ENCODE measurements at regions not wholly inside any gene's neighbourhood (a gene's known extent, or its start where the extent isn't known, plus 50 kb on each side); places are given as distances from the start of the nearest gene placed in this dataset.
"Not testable (repeated sequence)": the region's sequence is repeated elsewhere in the genome, so short reads cannot be mapped to it uniquely, and the experiment has no call there.

- H3K36me3 Mint-ChIP-seq = not testable (repeated sequence)
These were observed 346.0 kb downstream of the CNTNAP3B start for GRCh38 chr9:41783070-41783810.

GRCh38 chr9:41781899-41782298 is 347.3 kb downstream of the CNTNAP3B start:
- not testable (repeated sequence) for H3K27me3 Mint-ChIP-seq (ENCODE audit: low read depth); H3K36me3 Mint-ChIP-seq; H3K4me1 Mint-ChIP-seq; H3K4me3 Mint-ChIP-seq; H3K9me3 Mint-ChIP-seq; H3K27ac Mint-ChIP-seq; DNase-seq (ENCODE audit: low spot score in 2 of 2, unreplicated experiment in 2 of 2)

More at GRCh38 chr9:41783070-41783810, 346.0 kb downstream of the CNTNAP3B start:
- not testable (repeated sequence) for H3K27me3 Mint-ChIP-seq (ENCODE audit: low read depth); H3K27ac Mint-ChIP-seq; H3K4me3 Mint-ChIP-seq; DNase-seq (ENCODE audit: low spot score in 2 of 2, unreplicated experiment in 2 of 2); H3K4me1 Mint-ChIP-seq; H3K9me3 Mint-ChIP-seq

GRCh38 chr9:41779897-41780406 is 349.3 kb downstream of the CNTNAP3B start:
- Mint-ChIP-seq H3K4me3 (peak overlapping the region; percentile 29), H3K27ac (peak overlapping the region; percentile 55)
- H3K4me1 Mint-ChIP-seq; H3K9me3 Mint-ChIP-seq; H3K36me3 Mint-ChIP-seq; H3K27me3 Mint-ChIP-seq (ENCODE audit: low read depth): not testable (repeated sequence)
- peak in 1 of 2 experiments; percentile 68 for DNase-seq (ENCODE audit: low spot score in 2 of 2, unreplicated experiment in 2 of 2)

DNA sequence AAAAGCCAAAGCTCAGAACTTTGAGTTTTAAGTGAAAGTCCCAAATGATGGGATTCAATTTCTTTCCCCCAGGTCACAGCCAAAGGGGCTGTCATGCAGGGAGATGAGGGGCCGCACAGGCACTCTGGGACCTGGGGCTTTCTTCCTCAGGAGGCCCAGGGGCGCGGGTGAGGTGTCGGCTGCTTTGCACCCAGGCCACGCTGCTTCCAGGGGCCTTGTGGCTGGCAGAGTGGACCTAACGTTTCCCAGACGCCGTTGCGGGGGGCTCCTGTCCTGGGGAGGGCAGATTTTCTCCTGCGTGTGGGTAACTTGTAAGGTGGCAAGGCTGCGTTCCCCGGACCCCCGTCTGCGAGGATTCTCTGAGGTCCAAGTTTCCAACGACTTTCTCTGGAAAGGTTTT is 350.0 kb downstream of the CNTNAP3B start:
- DNase-seq (ENCODE audit: low spot score in 2 of 2, unreplicated experiment in 2 of 2); H3K4me1 Mint-ChIP-seq; H3K9me3 Mint-ChIP-seq; H3K4me3 Mint-ChIP-seq; H3K27me3 Mint-ChIP-seq (ENCODE audit: low read depth); H3K27ac Mint-ChIP-seq; H3K36me3 Mint-ChIP-seq: not testable (repeated sequence)

- H3K9me3 Mint-ChIP-seq; H3K4me1 Mint-ChIP-seq; H3K36me3 Mint-ChIP-seq; H3K4me3 Mint-ChIP-seq; H3K27ac Mint-ChIP-seq; DNase-seq (ENCODE audit: low spot score in 2 of 2, unreplicated experiment in 2 of 2); H3K27me3 Mint-ChIP-seq (ENCODE audit: low read depth): not testable (repeated sequence)
These were observed 350.6 kb downstream of the CNTNAP3B start for GRCh38 chr9:41778535-41779071.

GRCh38 chr9:41777536-41777935 is 351.7 kb downstream of the CNTNAP3B start:
- H3K4me1 Mint-ChIP-seq; DNase-seq (ENCODE audit: low spot score in 2 of 2, unreplicated experiment in 2 of 2); H3K27ac Mint-ChIP-seq: not testable (repeated sequence)

GRCh38 chr9:41772541-41772940 is 356.7 kb downstream of the CNTNAP3B start:
- H3K9me3 Mint-ChIP-seq; DNase-seq (ENCODE audit: low spot score in 2 of 2, unreplicated experiment in 2 of 2); H3K4me3 Mint-ChIP-seq; H3K4me1 Mint-ChIP-seq; H3K27ac Mint-ChIP-seq; H3K27me3 Mint-ChIP-seq (ENCODE audit: low read depth); H3K36me3 Mint-ChIP-seq: not testable (repeated sequence)

More at GRCh38 chr9:41777536-41777935, 351.7 kb downstream of the CNTNAP3B start:
- H3K27me3 Mint-ChIP-seq (ENCODE audit: low read depth); H3K36me3 Mint-ChIP-seq; H3K9me3 Mint-ChIP-seq; H3K4me3 Mint-ChIP-seq: not testable (repeated sequence)

DNA sequence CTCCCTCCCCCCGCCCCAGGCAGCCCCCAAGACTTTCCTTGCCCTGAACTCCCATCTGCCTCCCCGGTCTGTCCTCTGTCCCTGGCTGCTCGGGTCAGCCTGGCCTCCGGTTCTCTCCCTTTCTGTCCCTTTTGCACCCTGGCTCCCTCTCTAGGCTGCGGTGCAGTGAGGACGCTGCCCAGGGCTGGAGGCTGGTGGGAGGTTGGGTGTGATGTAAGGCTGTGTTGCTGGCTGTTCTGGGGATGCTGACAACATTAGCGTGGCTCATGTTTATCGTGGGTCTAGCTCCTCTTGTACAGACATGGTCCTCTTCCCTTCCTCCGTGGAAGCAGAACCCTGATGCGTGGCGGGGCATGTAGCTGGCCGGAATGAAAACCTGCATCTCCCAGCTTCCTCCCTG is 357.5 kb downstream of the CNTNAP3B start:
- not testable (repeated sequence) for DNase-seq (ENCODE audit: low spot score in 2 of 2, unreplicated experiment in 2 of 2); H3K4me1 Mint-ChIP-seq; H3K9me3 Mint-ChIP-seq; H3K27me3 Mint-ChIP-seq (ENCODE audit: low read depth); H3K36me3 Mint-ChIP-seq; H3K27ac Mint-ChIP-seq; H3K4me3 Mint-ChIP-seq

- H3K27me3 Mint-ChIP-seq (ENCODE audit: low read depth); H3K4me1 Mint-ChIP-seq; H3K36me3 Mint-ChIP-seq; H3K27ac Mint-ChIP-seq; H3K4me3 Mint-ChIP-seq; DNase-seq (ENCODE audit: low spot score in 2 of 2, unreplicated experiment in 2 of 2); H3K9me3 Mint-ChIP-seq: not testable (repeated sequence)
These were observed 374.4 kb downstream of the CNTNAP3B start for GRCh38 chr9:41754822-41755221.

DNA sequence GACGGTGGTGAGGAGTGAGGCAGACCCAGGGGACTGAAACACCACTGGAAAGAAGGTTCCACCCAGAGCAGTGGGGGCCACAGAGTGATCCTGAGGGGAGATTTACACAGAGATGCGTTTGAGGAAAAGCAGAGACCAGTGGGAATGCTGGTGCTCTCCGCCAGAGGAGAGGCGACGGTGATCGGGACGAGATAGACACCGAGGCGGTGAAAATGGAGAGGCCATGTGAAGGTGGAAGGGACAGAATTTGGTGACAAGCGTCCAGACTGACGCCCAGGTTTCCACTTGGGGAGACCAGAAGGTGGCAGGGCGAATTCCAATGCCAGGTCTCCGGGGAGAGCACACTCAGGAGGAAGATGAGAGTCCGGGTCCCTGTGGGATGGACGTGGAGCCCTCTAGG is 374.8 kb downstream of the CNTNAP3B start:
- H3K36me3 Mint-ChIP-seq; H3K4me3 Mint-ChIP-seq; H3K4me1 Mint-ChIP-seq; H3K9me3 Mint-ChIP-seq; H3K27me3 Mint-ChIP-seq (ENCODE audit: low read depth); DNase-seq (ENCODE audit: low spot score in 2 of 2, unreplicated experiment in 2 of 2); H3K27ac Mint-ChIP-seq: not testable (repeated sequence)

- not testable (repeated sequence) for H3K4me1 Mint-ChIP-seq; H3K9me3 Mint-ChIP-seq; H3K27me3 Mint-ChIP-seq (ENCODE audit: low read depth); DNase-seq (ENCODE audit: low spot score in 2 of 2, unreplicated experiment in 2 of 2); H3K4me3 Mint-ChIP-seq; H3K36me3 Mint-ChIP-seq; H3K27ac Mint-ChIP-seq
These were observed 387.3 kb downstream of the CNTNAP3B start for GRCh38 chr9:41741897-41742296.

- not testable (repeated sequence) for H3K27me3 Mint-ChIP-seq (ENCODE audit: low read depth); H3K4me1 Mint-ChIP-seq; H3K9me3 Mint-ChIP-seq; H3K36me3 Mint-ChIP-seq; H3K4me3 Mint-ChIP-seq; DNase-seq (ENCODE audit: low spot score in 2 of 2, unreplicated experiment in 2 of 2)
- peak overlapping the region; percentile 93 for H3K27ac Mint-ChIP-seq
These were observed 388.1 kb downstream of the CNTNAP3B start for GRCh38 chr9:41741173-41741572.

GRCh38 chr9:41738681-41739080 is 390.5 kb downstream of the CNTNAP3B start:
- H3K9me3 Mint-ChIP-seq; H3K4me1 Mint-ChIP-seq; DNase-seq (ENCODE audit: low spot score in 2 of 2, unreplicated experiment in 2 of 2); H3K27me3 Mint-ChIP-seq (ENCODE audit: low read depth); H3K36me3 Mint-ChIP-seq; H3K4me3 Mint-ChIP-seq; H3K27ac Mint-ChIP-seq: not testable (repeated sequence)

DNA sequence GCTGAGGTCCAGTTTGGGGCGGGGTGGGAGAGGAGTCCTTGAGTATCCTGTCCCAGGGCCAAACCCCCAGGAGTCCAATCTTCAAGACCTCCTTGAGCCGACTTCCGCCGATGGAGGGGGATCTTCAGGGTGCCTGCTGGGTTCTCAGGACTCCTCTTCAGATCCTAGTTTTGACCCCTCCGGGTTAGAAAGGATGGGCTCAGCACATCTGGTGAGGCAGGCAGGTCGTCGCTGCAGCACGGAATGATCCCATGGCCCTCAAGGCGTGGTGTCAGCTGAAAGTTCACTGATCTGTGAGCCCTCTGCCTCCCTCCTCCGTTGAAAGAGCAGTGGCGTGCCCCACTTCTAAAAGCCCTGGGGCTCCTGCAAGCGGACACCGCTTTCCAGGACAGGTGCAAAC is 430.0 kb downstream of the CNTNAP3B start:
- H3K27me3 Mint-ChIP-seq (ENCODE audit: low read depth); H3K36me3 Mint-ChIP-seq; H3K27ac Mint-ChIP-seq; H3K9me3 Mint-ChIP-seq; H3K4me3 Mint-ChIP-seq; DNase-seq (ENCODE audit: low spot score in 2 of 2, unreplicated experiment in 2 of 2); H3K4me1 Mint-ChIP-seq: not testable (repeated sequence)

Data from mesothelial cell of epicardium (in vitro differentiated cells).